Common myeloid progenitor, CD34-positive (primary cell): ENCODE measurements at regions not wholly inside any gene's neighbourhood (a gene's known extent, or its start where the extent isn't known, plus 50 kb on each side); places are given as distances from the start of the nearest gene placed in this dataset.

Source experiments
- CTCF ChIA-PET: fragments of 350-600 bp; sonication (Branson Sonifier 250); formaldehyde crosslinking; loops from one replicate; lab custom pipeline; 2021; ENCODE audit warnings: antibody characterized with exemption; lab: Charles Lee
- POLR2A ChIA-PET: fragments of 350-600 bp; sonication (Branson Sonifier 250); formaldehyde crosslinking; loops from one replicate; lab custom pipeline; 2021; ENCODE audit warnings: antibody characterized with exemption; lab: Charles Lee
- DNase-seq, 3 donors: peaks; one replicate each; pipeline versions ENCODE4 v3.0.0 to v3.0.0-alpha.2; 2013
- H3K27ac ChIP-seq, 2 experiments: 1 replicate in 1 of 2; 2 replicates in 1 of 2; pipeline ENCODE4 v1.7.0; 2013; ENCODE audit warnings: inconsistent platforms in 2 of 2, low read length in 2 of 2, mild to moderate bottlenecking in 2 of 2, low read depth in 1 of 2, moderate library complexity in 1 of 2; ENCODE audit not compliant: severe bottlenecking in 2 of 2, insufficient read depth in 1 of 2, poor library complexity in 1 of 2
- H3K27me3 ChIP-seq, 5 experiments: replicated peaks in 2 of 5; 1 replicate in 3 of 5; 2 replicates in 2 of 5; pipeline versions ENCODE4 v1.6.1 to v1.7.0; 2013; ENCODE audit warnings: low read length in 4 of 5, mild to moderate bottlenecking in 2 of 5, moderate library complexity in 2 of 5, inconsistent platforms in 1 of 5; ENCODE audit not compliant: insufficient read depth in 5 of 5, control insufficient read depth in 4 of 5
- H3K36me3 ChIP-seq, 4 experiments: 1 replicate in 2 of 4; 2 replicates in 2 of 4; pipeline versions ENCODE4 v1.6.1 to v1.7.0; 2013; ENCODE audit warnings: low read length in 3 of 4, control low read depth in 1 of 4, mild to moderate bottlenecking in 1 of 4; ENCODE audit not compliant: control insufficient read depth in 4 of 4, insufficient read depth in 4 of 4
- H3K4me1 ChIP-seq, 4 experiments: 1 replicate in 3 of 4; 2 replicates in 1 of 4; pipeline versions ENCODE4 v1.6.1 to v1.7.1; 2013; ENCODE audit warnings: low read length in 3 of 4, mild to moderate bottlenecking in 3 of 4, control low read depth in 1 of 4, inconsistent platforms in 1 of 4, moderate library complexity in 1 of 4; ENCODE audit not compliant: control insufficient read depth in 4 of 4, insufficient read depth in 4 of 4; ENCODE audit errors: control extremely low read depth in 1 of 4
- H3K4me3 ChIP-seq, 7 experiments: 1 replicate in 4 of 7; 2 replicates in 3 of 7; pipeline versions ENCODE4 v1.5.1 to v1.7.0; 2013; ENCODE audit warnings: mild to moderate bottlenecking in 7 of 7, low read length in 6 of 7, moderate library complexity in 6 of 7, inconsistent platforms in 2 of 7, low read depth in 2 of 7, control low read depth in 1 of 7; ENCODE audit not compliant: insufficient read depth in 4 of 7, control insufficient read depth in 1 of 7; ENCODE audit errors: extremely low read depth in 1 of 7
- H3K9me3 ChIP-seq, 5 experiments: 1 replicate in 4 of 5; 2 replicates in 1 of 5; pipeline versions ENCODE4 v1.6.1 to v1.7.1; 2013; ENCODE audit warnings: low read length in 4 of 5, mild to moderate bottlenecking in 2 of 5, inconsistent platforms in 1 of 5, low read depth in 1 of 5, moderate library complexity in 1 of 5; ENCODE audit not compliant: control insufficient read depth in 4 of 5, insufficient read depth in 2 of 5; ENCODE audit errors: control extremely low read depth in 1 of 5
- WGBS: methylation state at CpG from one replicate; pipeline ENCODE4 v1.1.5; 2013; ENCODE audit not compliant: insufficient coverage; 5-methylcytosine and 5-hydroxymethylcytosine counted together

- no peaks in the 10 kb centered on the region for H3K36me3 ChIP-seq
- peaks cover 0 to 4% (median 0%) of the 10 kb centered on the region in 4 experiments for H3K4me1 ChIP-seq
- CTCF ChIA-PET, result no interaction called here
- H3K27ac ChIP-seq, result no peak overlapping the region
- H3K4me3 ChIP-seq, result no peak overlapping the region
- WGBS, result 76% methylated on average over 4 of the region's 6 CpGs
- DNase-seq, result no peak
- no peaks in the 10 kb centered on the region for H3K27me3 ChIP-seq
- POLR2A ChIA-PET, result no interaction called here
- H3K9me3 ChIP-seq, result peaks cover 0 to 18% (median under 1%) of the 10 kb centered on the region in 5 experiments
Measured at GRCh38 chr10:3433988-3434387, 261.4 kb upstream of the PITRM1 start.

GRCh38 chr10:3433131-3433530 lies 260.5 kb upstream of the PITRM1 start:
- CTCF ChIA-PET, result no interaction called here

GRCh38 chr10:3432081-3432825 lies 259.7 kb upstream of the PITRM1 start:
- H3K27me3 ChIP-seq, result no peaks in the 10 kb centered on the region
- CTCF ChIA-PET, result no interaction called here

More at GRCh38 chr10:3433131-3433530, 260.5 kb upstream of the PITRM1 start:
- DNase-seq, result no peak
- Histone ChIP-seq H3K9me3 (peaks cover 0 to 18% (median 0%) of the 10 kb centered on the region in 5 experiments), H3K27ac (no peak overlapping the region), H3K4me1 (peaks cover 0 to 4% (median 0%) of the 10 kb centered on the region in 4 experiments), H3K4me3 (no peak overlapping the region), H3K27me3 (no peaks in the 10 kb centered on the region), H3K36me3 (no peaks in the 10 kb centered on the region)
- WGBS, result 100% methylated on average over 6 of the region's 6 CpGs
- POLR2A ChIA-PET, result no interaction called here

DNA sequence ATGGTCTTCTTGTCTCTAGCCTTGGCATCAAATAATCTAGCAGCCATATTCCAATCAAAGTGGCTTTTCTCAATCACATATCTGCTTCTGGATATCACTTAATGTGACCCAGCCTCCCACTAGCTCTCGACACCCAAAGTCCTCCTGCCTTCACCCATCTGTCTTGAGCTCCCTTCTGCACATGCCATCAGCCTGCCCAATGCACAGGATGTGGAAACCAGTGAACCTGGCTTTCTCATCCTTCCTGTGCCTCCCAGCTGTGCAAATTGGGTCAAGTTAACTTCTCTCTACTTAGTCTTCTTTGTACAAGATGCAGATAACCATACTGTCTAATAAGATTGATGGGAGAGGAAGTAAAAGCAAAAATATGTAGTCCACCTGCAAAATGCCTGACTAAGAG lies 257.9 kb upstream of the PITRM1 start:
- Histone ChIP-seq H3K27ac (no peak overlapping the region), H3K36me3 (no peaks in the 10 kb centered on the region), H3K9me3 (peaks cover 0 to 18% (median 0%) of the 10 kb centered on the region in 5 experiments), H3K27me3 (no peaks in the 10 kb centered on the region), H3K4me3 (no peak overlapping the region), H3K4me1 (peaks cover 0 to 4% (median 0%) of the 10 kb centered on the region in 4 experiments)
- CTCF ChIA-PET, result interaction anchor here (0.9 kb wide), 1 partner anchor 12 kb away, joined by 3 read pairs; no protein-coding TSS in a partner anchor
- POLR2A ChIA-PET, result no interaction called here
- peak in 2 of 3 donors; percentile 17 to 29 for DNase-seq
- whole genome bisulfite sequencing, result 91% methylated on average over 1 of the region's 1 CpG

More at GRCh38 chr10:3432081-3432825, 259.7 kb upstream of the PITRM1 start:
- WGBS, result 100% methylated on average over 3 of the region's 4 CpGs
- H3K36me3 ChIP-seq, result no peaks in the 10 kb centered on the region
- POLR2A ChIA-PET, result no interaction called here
- H3K27ac ChIP-seq, result no peak overlapping the region
- peaks cover 0 to 4% (median 0%) of the 10 kb centered on the region in 4 experiments for H3K4me1 ChIP-seq
- no peak overlapping the region for H3K4me3 ChIP-seq
- no peak for DNase-seq
- peaks cover 0 to 18% (median 0%) of the 10 kb centered on the region in 5 experiments for H3K9me3 ChIP-seq

- 86% methylated on average over 7 of the region's 7 CpGs for WGBS
- no peak overlapping the region for H3K4me3 ChIP-seq
- ChIA-PET POLR2A (interaction anchor here (0.5 kb wide), 1 partner anchor 97 kb away, joined by 3 read pairs; no protein-coding TSS in a partner anchor), CTCF (no interaction called here)
- H3K36me3 ChIP-seq, result no peaks in the 10 kb centered on the region
- H3K27me3 ChIP-seq, result no peaks in the 10 kb centered on the region
- no peak overlapping the region for H3K27ac ChIP-seq
- no peak for DNase-seq
- H3K9me3 ChIP-seq, result peaks cover 0 to 18% (median 0%) of the 10 kb centered on the region in 5 experiments
- peaks cover 0 to 4% (median under 1%) of the 10 kb centered on the region in 4 experiments for H3K4me1 ChIP-seq
Measured at GRCh38 chr10:3429676-3430075, 257.1 kb upstream of the PITRM1 start.

DNA sequence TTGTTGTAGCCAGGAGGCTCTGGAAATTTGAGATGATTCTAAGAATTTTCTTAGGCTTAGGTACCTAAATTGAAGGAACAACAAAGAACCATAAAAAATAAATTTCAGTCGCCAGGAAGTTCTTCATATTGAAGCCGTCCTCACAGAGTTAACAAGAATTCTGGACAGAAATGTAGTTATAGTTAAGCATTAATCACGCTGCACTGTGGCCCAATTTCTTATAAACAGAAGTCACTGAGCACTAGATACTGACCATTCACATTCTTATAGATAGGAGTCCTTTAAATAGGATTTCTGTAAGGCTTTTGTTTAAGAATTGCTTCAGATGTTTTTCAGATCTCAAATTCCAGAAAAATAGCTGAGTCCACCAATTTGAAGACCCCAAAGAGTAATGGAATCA lies 256.2 kb upstream of the PITRM1 start:
- no peak overlapping the region for H3K27ac ChIP-seq
- no peaks in the 10 kb centered on the region for H3K36me3 ChIP-seq
- H3K4me1 ChIP-seq, result peaks cover 0 to 5% (median 2%) of the 10 kb centered on the region in 4 experiments
- WGBS, result no CpG with 5 or more reads among the region's 3 CpGs
- H3K27me3 ChIP-seq, result no peaks in the 10 kb centered on the region
- ChIA-PET POLR2A (no interaction called here), CTCF (no interaction called here)
- peaks cover 0 to 18% (median 0%) of the 10 kb centered on the region in 5 experiments for H3K9me3 ChIP-seq
- no peak overlapping the region for H3K4me3 ChIP-seq
- DNase-seq, result no peak

GRCh38 chr10:3427950-3428354 lies 255.4 kb upstream of the PITRM1 start:
- no peak overlapping the region for H3K4me3 ChIP-seq
- 98% methylated on average over 6 of the region's 7 CpGs for WGBS
- CTCF ChIA-PET, result no interaction called here

More at GRCh38 chr10:3427950-3428354, 255.4 kb upstream of the PITRM1 start:
- POLR2A ChIA-PET, result no interaction called here
- H3K4me1 ChIP-seq, result peaks cover 0 to 5% (median 2%) of the 10 kb centered on the region in 4 experiments
- no peaks in the 10 kb centered on the region for H3K27me3 ChIP-seq
- no peak overlapping the region for H3K27ac ChIP-seq
- H3K9me3 ChIP-seq, result peaks cover 0 to 18% (median 0%) of the 10 kb centered on the region in 5 experiments
- DNase-seq, result no peak
- no peaks in the 10 kb centered on the region for H3K36me3 ChIP-seq
